IPS DF 6.9 (cell line): ENCODE measurements at regions not wholly inside any gene's neighbourhood (a gene's known extent, or its start where the extent isn't known, plus 50 kb on each side); places are given as distances from the start of the nearest gene placed in this dataset.

Source experiments
- DNase-seq: peaks from one replicate; pipeline ENCODE4 v3.0.0-alpha.2; 2013; ENCODE audit warnings: low read depth, low spot score
- H3K27ac ChIP-seq: one replicate; pipeline ENCODE4 v1.5.1; 2013; ENCODE audit warnings: low read length, control low read depth
- H3K27me3 ChIP-seq: 2 replicates; pipeline ENCODE4 v1.6.1; 2013; ENCODE audit warnings: mild to moderate bottlenecking, low read length; ENCODE audit not compliant: control insufficient read depth, insufficient read depth
- H3K36me3 ChIP-seq: 2 replicates; pipeline ENCODE4 v1.6.1; 2013; ENCODE audit warnings: low read length; ENCODE audit not compliant: control insufficient read depth, insufficient read depth
- H3K4me1 ChIP-seq: 2 replicates; pipeline ENCODE4 v1.6.1; 2013; ENCODE audit warnings: low read length; ENCODE audit not compliant: control insufficient read depth, insufficient read depth
- H3K4me3 ChIP-seq: 2 replicates; pipeline ENCODE4 v1.5.1; 2013; ENCODE audit warnings: mild to moderate bottlenecking, low read length
- H3K9me3 ChIP-seq: 2 replicates; pipeline ENCODE4 v1.6.1; 2013; ENCODE audit warnings: low read length, inconsistent platforms; ENCODE audit not compliant: control insufficient read depth, insufficient read depth
- WGBS: extraction: QIAGEN DNeasy Blood & Tissue Kit; methylation state at CpG from one replicate; pipeline ENCODE4 v1.1.7; 2013; ENCODE audit warnings: mixed read lengths, missing lambda C conversion rate; ENCODE audit not compliant: insufficient read length, insufficient coverage; 5-methylcytosine and 5-hydroxymethylcytosine counted together

GRCh38 chr2:41847744-41848441 lies 199.9 kb upstream of the PKDCC start:
- H3K36me3 ChIP-seq = no peaks in the 10 kb centered on the region
- H3K27me3 ChIP-seq = no peaks in the 10 kb centered on the region
- no peaks in the 10 kb centered on the region for H3K9me3 ChIP-seq
- DNase-seq = no peak
- H3K27ac ChIP-seq = no peak overlapping the region
- no CpG with 5 or more reads among the region's 7 CpGs for WGBS
- no peak overlapping the region for H3K4me3 ChIP-seq
- H3K4me1 ChIP-seq = no peaks in the 10 kb centered on the region

GRCh38 chr2:41851554-41851953 lies 196.3 kb upstream of the PKDCC start:
- H3K9me3 ChIP-seq = no peaks in the 10 kb centered on the region
- H3K27ac ChIP-seq = no peak overlapping the region
- no CpG with 5 or more reads among the region's 5 CpGs for WGBS
- no peak overlapping the region for H3K4me3 ChIP-seq
- H3K27me3 ChIP-seq = no peaks in the 10 kb centered on the region
- no peak for DNase-seq
- no peaks in the 10 kb centered on the region for H3K36me3 ChIP-seq
- H3K4me1 ChIP-seq = no peaks in the 10 kb centered on the region

DNA sequence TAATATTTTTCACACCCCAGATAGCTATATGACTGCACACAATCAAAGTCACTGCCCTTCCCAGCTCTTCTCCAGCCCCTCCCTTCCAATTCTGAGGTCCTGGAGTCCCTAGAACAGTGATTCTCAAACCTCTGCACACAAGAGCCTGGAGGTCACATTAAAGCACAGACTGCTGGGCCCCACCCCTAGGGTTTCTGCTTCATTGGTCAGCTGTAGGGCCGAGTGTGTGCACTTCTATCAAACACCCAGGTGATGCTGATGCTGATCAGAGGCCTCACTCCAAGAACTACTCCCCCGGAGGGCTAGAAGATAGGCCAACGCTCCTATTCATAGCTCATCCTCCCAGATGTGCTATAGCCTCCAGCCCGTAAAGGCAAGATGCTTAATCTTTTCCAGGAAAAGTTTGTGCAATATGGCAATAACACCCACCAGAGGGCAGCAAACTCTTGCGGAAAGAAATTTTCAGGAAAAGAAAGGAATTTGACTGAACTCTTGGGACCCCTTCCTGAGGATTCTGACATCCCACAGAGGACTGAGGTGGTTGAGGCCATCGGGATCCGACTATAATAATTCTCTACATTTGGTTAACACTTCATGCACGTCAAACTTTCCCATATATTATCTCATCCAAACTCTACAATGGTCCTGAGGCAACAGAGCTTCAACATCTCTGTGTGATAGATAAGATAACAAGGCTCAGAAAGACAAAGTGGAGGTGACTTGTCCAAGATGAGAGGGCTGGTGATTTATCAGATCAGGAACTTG lies 194.2 kb upstream of the PKDCC start:
- Histone ChIP-seq H3K27me3 (no peaks in the 10 kb centered on the region), H3K4me3 (no peak overlapping the region), H3K36me3 (no peaks in the 10 kb centered on the region), H3K4me1 (no peaks in the 10 kb centered on the region), H3K9me3 (no peaks in the 10 kb centered on the region), H3K27ac (no peak overlapping the region)
- no CpG with 5 or more reads among the region's 8 CpGs for WGBS
- peak; percentile 31 for DNase-seq

- no CpG with 5 or more reads among the region's 4 CpGs for WGBS
- H3K9me3 ChIP-seq = no peaks in the 10 kb centered on the region
- no peaks in the 10 kb centered on the region for H3K4me1 ChIP-seq
- no peaks in the 10 kb centered on the region for H3K27me3 ChIP-seq
- no peak overlapping the region for H3K27ac ChIP-seq
- DNase-seq = no peak
- no peak overlapping the region for H3K4me3 ChIP-seq
- H3K36me3 ChIP-seq = no peaks in the 10 kb centered on the region
Observed at GRCh38 chr2:41854227-41854626, 193.6 kb upstream of the PKDCC start.

DNA sequence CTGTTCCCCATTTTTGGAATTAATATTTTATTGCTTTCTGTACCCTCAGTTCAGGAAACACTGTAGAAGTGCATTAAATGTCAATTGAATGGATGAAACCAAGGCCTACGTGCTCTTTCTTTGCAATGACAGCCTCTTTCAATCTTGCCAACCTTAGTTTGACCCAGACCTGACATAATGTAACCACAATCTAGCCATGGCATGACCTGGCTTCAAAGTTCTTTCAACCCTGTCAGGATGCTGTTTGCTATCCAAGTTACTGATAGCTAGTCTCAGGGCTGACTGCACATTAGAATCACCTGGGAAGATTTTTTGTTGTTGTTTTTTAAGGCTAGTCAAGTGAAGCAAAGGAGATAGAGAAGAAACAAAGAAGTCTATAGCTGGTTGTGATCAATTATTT lies 190.9 kb upstream of the PKDCC start:
- Histone ChIP-seq H3K27me3 (no peaks in the 10 kb centered on the region), H3K4me1 (no peaks in the 10 kb centered on the region), H3K27ac (no peak overlapping the region), H3K36me3 (no peaks in the 10 kb centered on the region), H3K4me3 (no peak overlapping the region), H3K9me3 (no peaks in the 10 kb centered on the region)
- no CpG with 5 or more reads among the region's 1 CpG for WGBS
- no peak for DNase-seq

DNA sequence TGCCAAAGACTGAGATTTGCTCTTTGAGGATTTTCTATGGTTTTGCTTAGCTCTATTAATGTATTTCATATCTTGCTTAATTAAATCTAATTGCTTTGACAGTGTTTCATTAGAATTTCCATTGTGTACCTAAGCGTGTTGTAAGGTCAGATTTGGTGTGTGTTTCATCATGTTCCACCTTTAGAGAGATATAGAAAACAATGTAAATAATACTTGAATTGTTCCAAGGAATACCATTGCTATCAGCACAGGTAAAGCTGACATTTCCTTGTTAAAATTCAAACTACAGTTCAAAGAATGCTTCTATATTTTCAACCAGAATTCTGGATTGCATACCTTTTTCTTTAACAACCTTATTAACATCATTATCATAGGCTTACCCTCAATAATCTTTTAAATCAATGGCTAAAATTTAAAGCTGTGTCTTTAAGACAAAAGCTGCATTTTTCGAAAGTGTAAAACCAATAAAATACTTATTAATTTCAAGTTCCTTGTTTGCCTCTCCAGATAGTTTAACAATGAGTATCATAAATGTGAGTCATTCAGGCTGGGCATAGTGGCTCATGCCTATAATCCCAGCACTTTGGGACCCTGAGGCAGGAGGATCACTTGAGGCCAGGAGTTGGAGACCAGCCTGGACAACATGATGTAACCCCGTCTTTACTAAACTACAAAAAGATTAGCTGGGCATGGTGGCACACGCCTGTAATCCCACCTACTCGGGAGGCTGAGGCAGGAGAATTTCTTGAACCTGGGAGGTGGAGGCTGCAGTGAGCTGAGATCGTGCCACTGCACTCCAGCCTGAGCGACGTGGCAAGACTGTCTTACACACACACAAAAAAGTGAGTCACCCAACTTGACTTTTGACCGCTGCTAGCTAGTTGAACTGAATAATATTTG lies 188.0 kb upstream of the PKDCC start:
- H3K4me1 ChIP-seq = peaks cover 1% of the 10 kb centered on the region; the same call in 1 of the 2 replicates

GRCh38 chr2:41863062-41863461 lies 184.8 kb upstream of the PKDCC start:
- WGBS = no CpG with 5 or more reads among the region's 2 CpGs

More for the DNA sequence above, 188.0 kb upstream of the PKDCC start:
- Histone ChIP-seq H3K9me3 (no peaks in the 10 kb centered on the region), H3K27ac (no peak overlapping the region), H3K27me3 (no peaks in the 10 kb centered on the region), H3K4me3 (no peak overlapping the region), H3K36me3 (no peaks in the 10 kb centered on the region)
- no peak for DNase-seq
- no CpG with 5 or more reads among the region's 9 CpGs for WGBS

DNA sequence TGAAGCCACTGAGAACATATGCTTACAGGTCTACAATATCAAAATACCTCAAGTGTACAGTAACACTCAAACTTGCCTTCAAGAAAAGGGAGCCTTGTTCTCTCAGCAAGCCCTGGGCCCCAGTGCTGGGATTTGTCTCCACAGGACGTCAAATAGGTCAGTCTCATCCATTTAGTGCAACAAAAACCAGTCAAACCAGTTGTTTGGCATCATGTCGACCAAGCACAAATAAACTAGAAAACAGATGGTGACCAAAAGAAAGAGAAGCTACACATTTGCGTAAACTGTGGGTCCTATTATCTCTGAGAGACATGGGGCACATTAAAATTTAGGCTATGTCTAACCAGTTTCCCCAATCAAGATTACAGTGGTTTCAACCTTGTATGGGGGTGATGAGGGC lies 182.6 kb upstream of the PKDCC start:
- H3K27ac ChIP-seq = no peak overlapping the region
- H3K9me3 ChIP-seq = no peaks in the 10 kb centered on the region
- no peaks in the 10 kb centered on the region for H3K36me3 ChIP-seq
- H3K27me3 ChIP-seq = no peaks in the 10 kb centered on the region
- no peak for DNase-seq
- peaks cover 9% of the 10 kb centered on the region for H3K4me1 ChIP-seq
- no CpG with 5 or more reads among the region's 3 CpGs for WGBS
- no peak overlapping the region for H3K4me3 ChIP-seq

More at GRCh38 chr2:41863062-41863461, 184.8 kb upstream of the PKDCC start:
- Histone ChIP-seq H3K36me3 (no peaks in the 10 kb centered on the region), H3K27me3 (no peaks in the 10 kb centered on the region), H3K4me3 (no peak overlapping the region), H3K27ac (no peak overlapping the region), H3K9me3 (no peaks in the 10 kb centered on the region), H3K4me1 (peaks cover 8% of the 10 kb centered on the region; the same call in 1 of the 2 replicates)
- DNase-seq = no peak

DNA sequence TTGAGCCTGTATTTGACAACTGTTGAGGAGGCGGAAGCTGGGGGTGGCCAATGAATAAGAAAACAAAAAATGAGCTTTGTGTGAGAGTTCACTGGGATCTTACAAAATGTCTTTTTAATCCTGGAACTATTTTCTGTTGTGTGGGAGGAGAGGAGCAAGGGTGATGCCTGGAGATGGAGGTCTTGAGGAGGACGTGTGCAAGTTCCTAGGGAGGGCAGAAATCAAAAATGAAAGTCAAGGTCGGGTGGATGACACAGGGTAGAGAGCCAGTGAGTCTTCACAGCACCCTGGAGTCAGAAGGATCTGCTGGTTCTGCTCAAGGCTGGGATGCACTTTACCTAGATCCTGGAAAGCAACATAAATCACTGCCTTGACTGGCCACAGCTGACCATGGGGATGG lies 180.3 kb upstream of the PKDCC start:
- H3K27ac ChIP-seq = no peak overlapping the region
- H3K4me3 ChIP-seq = no peak overlapping the region
- H3K27me3 ChIP-seq = no peaks in the 10 kb centered on the region
- WGBS = no CpG with 5 or more reads among the region's 3 CpGs
- peaks cover 12% of the 10 kb centered on the region for H3K4me1 ChIP-seq
- H3K36me3 ChIP-seq = no peaks in the 10 kb centered on the region
- no peaks in the 10 kb centered on the region for H3K9me3 ChIP-seq
- DNase-seq = no peak

- peak; percentile 63 for DNase-seq
Observed at GRCh38 chr2:41869542-41870264, 178.1 kb upstream of the PKDCC start.

More at GRCh38 chr2:41869542-41870264, 178.1 kb upstream of the PKDCC start:
- no peak overlapping the region for H3K4me3 ChIP-seq
- H3K27me3 ChIP-seq = no peaks in the 10 kb centered on the region
- WGBS = no CpG with 5 or more reads among the region's 3 CpGs
- H3K36me3 ChIP-seq = no peaks in the 10 kb centered on the region
- H3K27ac ChIP-seq = no peak overlapping the region
- peaks cover 12% of the 10 kb centered on the region for H3K4me1 ChIP-seq
- no peaks in the 10 kb centered on the region for H3K9me3 ChIP-seq
